ENCODE measurements at regions not wholly inside any gene's neighbourhood (a gene's known extent, or its start where the extent isn't known, plus 50 kb on each side); places are given as distances from the start of the nearest gene placed in this dataset.
"Not testable (repeated sequence)": the region's sequence is repeated elsewhere in the genome, so short reads cannot be mapped to it uniquely, and the experiment has no call there.

DNA sequence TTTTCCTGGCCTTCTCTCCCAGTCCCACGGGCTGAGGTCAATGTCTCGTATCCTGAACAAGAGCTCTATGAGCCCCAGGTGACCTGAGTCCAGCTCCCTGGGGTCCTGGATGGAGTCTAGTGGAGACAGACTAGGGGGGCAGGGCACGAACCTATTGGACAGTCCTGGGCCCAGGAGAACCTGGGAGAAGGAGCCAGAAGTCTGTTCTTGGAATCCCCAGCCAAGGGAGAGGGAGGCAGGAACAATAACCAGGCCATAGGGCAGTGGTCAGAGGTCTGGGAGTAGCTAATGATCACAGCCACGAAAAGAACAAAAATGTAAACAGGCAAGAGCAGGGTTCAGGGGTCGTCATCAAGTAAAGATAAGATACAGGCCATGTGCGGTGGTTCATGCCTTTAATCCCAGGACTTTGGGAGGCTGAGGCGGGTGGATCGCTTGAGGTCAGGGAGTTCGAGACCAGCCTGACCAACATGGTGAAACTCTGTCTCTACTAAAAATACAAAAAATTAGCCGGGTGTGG lies 60.8 kb downstream of the COPRS start:
- DNase-seq (ENCODE audit: low spot score): no peak

DNA sequence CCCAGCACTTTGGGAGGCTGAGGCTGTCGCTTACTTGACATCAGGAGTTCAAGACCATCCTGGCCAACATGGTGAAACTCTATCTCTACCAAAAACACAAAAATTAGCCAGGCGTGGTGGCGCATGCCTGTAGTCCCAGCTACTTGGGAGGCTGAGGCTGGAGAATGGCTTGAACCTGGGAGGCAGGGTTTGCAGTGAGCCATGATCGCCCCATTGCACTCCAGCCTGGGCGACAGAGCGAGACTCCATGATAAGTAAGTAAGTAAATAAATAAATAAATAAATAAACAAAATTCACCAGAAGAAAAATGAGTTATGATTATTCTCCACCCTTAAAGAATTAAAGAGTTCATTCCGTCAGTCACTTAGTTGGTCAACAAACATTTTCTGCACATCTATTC lies 63.1 kb downstream of the COPRS start:
- not testable (repeated sequence) for DNase-seq (ENCODE audit: low spot score)

DNA sequence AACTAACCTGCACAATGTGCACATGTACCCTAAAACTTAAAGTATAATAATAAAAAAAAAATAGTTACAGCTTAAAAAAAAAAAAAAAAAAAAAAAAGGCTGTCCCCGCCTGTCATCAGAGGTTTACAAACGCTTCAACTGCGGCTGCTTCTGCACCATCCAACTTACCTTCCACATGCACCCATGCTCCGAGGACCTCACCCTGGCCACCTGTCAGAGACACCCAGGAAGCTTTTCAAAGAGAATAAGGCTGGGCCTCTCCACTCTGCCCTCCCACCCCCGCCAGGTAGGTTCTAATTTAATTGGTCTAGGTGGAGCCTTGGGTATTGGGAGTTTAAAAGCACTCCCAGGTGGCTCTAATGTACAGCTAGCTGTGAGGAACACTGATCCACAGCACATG lies 64.9 kb downstream of the COPRS start:
- no peak for DNase-seq (ENCODE audit: low spot score)

DNA sequence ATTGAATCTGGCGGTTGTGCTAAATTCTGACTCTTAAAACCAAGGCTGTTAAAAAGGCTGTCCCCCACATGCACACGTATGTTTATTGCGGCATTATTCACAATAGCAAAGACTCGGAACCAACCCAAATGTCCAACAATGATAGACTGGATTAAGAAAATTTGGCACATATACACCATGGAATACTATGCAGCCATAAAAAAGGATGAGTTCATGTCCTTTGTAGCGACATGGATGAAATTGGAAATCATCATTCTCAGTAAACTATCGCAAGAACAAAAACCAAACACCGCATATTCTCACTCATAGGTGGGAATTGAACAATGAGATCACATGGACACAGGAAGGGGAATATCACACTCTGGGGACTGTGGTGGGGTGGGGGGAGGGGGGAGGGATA lies 65.4 kb downstream of the COPRS start:
- not testable (repeated sequence) for DNase-seq (ENCODE audit: low spot score)

DNA sequence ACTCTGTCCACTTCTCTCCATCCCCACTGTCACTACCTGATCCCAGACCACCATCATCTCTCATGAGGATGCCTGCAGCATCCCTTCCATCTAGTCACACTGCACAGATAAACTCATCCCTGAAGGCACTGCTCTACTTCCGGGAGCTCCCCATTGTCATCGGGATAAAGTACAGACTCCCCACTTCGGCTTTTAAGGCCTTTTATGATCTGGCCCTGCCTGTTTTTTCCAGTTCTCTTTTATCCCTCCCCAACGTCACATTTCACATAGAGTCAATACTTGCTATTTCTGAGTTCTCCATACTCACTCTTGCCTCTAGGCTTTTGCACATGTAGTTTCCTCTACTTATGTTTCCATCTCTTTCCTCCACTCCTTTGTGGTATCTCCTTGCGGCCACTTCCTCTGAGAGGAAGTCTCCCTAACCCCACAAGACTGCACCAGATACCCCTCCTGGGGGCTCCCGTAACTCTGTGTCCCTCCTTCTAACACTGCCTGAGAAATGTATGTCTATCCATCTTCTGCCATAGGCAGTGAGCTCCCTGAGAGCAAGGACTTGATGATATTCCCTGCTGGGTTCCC lies 66.9 kb downstream of the COPRS start:
- no peak for DNase-seq (ENCODE audit: low spot score)

DNA sequence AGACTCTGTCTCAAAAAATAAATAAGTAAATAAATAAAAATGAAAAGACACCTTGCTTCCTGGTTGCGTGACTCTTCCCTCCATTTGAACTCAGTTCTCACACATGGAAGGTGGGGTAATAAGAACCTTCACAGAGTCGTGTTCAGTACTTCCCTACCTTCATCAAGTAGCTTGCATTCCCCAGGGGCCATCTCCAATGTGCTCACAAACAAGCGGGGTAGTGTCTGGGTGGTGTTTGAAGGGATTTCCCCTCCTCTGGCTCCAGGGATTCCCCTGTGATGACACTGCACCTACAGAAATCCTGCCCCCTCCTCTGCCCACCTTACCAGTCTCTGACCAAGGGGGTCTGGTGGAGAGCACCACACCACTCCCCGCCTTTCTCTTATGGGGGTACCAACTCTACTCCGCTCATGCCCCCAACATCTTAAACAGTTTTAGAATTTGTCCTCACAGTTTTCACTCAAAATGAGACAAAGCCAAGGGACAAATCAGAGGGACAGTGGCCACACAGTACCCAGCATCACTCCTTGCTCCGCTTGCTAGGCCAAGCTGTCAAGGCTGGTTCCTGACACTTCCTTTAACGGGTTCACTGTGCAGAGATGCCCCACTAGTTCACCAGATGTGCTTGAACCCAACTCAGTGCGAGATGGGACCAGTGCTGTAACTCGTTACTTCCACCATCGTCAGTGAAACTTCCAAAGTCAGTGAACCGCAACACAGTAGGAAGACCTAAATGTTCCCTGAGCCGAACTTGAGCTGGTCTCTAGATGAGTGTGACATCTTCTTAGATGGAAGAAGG lies 69.1 kb downstream of the COPRS start:
- no peak for DNase-seq (ENCODE audit: low spot score)

DNA sequence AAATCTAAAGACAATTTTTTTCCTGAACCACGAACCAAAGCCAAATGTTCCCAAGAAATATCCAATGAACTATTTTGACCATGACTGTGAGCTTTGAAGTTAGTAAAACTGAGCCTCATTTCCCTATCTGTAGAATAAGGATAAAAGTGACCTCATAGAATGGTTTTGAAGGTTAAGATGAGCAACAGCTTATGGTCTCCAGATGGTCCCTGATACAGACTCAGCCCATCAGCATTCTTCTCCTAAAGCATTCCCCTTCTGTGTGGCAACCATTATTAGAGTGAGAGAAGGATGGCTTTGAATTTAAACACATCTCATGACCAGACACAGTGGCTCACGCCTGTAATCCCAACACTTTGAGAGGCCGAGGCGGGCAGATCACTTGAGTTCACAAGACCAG lies 70.1 kb downstream of the COPRS start:
- DNase-seq (ENCODE audit: low spot score): no peak

DNA sequence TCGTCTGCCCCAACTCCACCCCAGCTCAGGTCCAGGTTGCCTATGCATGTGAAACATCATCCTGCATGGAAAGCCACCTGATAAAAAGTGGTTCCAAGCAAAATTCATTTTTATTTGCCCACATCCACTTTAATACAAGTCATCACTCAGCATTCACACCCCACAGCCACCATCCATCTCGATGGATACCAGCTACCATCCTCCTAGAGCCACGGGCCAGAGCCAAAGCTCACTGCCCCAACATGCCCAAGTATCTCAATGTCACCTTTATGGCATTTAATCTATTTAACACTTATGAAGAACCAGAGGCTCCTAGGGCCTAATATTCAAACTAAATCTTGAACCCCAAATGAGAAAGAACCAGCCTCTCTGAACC lies 70.5 kb downstream of the COPRS start:
- DNase-seq (ENCODE audit: low spot score): no peak

DNA sequence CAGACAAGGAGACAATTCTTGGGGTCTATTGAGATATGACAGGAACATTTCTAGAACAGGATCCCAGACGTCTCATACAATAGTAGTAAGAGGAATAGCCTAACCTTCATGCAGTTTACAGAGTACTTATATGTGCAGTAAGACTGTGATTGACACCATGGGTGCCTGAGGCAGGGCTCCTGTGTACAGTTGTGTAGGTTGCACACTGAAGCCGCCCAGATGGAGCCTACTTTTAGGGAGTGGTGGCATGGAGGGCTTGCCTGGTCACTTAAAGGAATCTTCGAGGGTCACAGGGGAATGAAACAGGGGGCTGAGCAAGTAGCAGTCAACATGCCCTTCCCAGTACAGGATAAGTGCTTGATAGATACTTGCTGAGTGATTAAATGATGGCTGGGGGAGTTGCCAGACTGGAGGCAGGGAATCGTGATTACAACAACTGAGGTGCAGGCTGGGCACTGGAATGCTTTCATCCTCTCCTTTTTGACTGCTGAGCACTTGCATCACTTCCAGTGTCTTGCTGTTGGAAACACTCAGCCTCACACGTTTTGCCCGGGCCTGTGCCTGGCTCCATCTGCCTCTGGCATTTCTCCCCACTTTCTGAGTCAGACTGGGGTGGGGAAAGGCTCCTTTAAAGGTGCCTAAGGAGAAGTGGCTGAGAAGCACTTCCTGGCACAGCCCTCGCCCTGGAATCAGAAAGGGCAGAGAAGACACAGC lies 71.0 kb downstream of the COPRS start:
- DNase-seq (ENCODE audit: low spot score): peak; percentile 62

DNA sequence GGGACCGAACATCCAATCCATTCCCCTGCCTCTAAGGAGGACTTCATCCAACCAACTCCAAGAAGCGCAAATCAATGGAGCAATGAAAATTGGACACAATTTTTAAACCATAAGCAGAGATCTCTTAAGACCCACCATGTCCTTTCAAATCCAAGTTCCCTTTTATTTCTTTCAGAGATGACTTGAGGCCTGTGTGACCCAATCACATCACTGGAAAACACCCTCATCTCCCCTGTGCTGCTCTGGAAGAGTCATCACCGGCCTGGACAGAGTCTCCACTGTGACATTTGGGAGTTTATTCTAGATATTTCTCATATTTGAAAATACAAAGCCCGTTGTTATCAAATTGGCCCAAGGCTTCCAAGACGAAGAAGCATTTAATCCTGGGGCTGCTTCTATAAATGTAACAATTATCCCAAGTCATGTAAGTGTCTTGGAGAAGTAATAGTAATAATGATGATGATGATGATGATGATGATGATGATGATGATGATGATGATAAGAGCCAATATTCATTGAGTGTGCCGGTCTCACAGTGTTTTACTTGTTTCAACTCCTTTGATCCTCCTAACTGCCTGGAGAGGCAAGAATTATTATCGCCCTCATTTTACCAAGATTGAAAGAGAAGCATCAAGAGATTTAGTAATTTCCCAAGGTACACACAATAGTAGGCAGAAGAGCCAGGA lies 72.1 kb downstream of the COPRS start:
- no peak for DNase-seq (ENCODE audit: low spot score)

DNA sequence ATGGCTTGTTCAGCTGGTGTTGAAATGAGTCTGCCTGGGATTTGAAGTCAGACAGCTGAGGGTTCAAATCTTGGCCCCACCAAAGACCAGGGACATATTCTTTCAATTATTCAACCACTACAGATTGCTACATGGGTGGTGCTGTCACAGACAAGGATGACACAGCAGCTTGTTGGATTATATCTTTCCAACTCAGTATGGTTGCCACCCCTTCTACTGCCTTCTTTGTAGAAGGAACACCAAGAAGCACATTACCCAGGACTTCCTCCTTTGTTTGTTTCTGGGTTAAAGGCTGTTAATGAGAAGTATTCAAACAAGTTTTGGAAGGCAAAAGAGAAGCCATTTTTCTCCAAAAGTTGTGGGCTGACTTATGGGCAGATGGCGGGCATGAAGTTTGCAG lies 78.6 kb downstream of the COPRS start:
- no peak for DNase-seq (ENCODE audit: low spot score)

DNA sequence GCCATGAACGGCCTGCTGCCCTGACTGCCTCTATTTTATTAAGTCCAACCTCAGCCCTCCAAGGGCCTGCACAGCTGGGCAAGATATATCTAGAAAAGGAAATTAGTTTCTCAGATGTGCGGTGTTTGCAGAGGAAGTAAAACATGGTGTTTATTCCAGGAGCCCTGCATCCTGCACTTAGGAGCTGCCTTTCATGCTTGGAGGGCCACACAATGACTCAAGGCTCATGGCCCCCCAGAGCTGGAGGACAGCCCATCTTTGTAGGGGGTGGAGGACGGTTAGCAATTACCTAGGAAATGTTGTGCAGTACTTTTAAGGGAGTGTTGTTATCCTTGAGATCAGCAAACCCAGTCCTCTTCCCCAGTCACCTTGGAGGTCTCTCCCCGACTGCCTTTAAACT lies 80.5 kb downstream of the COPRS start:
- no peak for DNase-seq (ENCODE audit: low spot score)

DNA sequence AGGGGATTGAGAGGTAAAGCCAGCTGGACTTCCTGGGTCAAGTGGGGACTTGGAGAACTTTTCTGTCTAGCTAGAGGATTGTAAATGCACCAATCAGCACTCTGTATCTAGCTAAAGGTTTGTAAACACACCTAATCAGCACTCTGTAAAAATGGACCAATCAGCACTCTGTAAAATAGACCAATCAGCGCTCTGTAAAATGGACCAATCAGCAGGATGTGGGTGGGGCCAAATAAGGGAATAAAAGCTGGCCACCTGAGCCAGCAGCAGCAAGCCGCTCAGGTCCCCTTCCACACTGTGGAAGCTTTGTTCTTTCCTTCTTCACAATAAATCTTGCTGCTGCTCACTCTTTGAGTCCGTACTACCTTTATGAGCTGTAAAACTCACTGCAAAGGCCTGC lies 87.7 kb downstream of the COPRS start:
- DNase-seq (ENCODE audit: low spot score): not testable (repeated sequence)

DNA sequence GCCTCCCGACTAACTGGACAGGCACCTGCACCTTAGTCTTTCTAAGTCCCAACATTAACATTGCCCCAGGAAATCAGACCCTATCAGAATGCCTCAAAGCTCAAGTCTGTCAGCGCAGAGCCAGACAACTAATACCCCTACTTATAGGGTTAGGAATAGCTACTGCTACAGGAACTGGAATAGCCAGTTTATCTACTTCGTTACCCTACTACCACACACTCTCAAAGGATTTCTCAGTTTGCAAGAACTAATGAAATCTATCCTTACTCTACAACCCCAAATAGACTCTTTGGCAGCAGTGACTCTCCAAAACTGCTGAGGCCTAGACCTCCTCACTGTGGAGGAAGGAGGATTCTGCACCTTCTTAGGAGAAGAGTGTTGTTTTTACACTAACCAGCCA lies 88.5 kb downstream of the COPRS start:
- DNase-seq (ENCODE audit: low spot score): not testable (repeated sequence)

DNA sequence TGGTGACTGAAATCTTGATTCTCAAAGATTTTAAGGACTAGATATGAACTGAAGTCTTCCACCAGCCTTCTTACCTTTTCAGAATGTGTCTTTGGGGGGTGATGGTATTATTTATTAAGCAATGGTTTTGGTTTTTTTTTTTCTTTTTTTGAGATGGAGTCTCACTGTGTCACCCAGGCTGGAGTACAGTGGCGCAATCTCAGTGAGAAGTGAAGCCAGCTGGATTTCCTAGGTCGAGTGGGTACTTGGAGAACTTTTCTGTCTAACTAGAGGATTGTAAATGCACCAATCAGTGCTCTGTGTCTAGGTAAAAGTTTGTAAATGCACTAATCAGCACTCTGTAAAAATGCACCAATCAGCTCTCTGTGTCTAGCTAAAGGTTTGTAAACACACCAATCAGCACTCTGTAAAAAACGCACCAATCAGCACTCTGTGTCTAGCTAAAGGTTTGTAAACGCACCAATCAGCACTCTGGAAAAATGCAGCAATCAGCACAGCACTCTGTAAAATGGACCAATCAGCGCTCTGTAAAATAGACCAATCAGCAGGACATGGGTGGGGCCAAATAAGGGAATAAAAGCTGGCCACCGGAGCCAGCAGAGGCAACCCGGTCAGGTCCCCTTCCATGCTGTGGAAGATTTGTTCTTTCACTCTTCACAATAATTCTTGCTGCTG lies 97.1 kb downstream of the COPRS start:
- not testable (repeated sequence) for DNase-seq (ENCODE audit: low spot score)

DNA sequence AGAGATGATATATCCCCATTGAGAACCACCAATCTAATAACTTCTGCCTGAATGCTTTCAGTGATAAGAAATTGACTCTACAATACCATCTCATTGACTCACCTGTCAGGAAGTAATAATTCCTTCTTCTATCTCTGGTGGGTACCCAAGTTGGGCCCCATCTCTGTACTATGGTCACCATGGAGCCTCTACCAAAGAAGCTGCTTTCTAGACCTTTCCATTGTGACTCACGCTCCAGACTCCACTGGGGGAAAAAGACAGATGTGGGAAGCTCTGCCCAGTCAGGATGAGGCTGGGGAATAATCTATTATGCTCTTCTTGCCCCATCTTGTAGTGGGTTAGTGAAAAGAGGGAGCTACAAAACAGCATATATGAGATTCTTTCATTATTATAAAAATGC lies 100.4 kb downstream of the COPRS start:
- DNase-seq (ENCODE audit: low spot score): no peak

DNA sequence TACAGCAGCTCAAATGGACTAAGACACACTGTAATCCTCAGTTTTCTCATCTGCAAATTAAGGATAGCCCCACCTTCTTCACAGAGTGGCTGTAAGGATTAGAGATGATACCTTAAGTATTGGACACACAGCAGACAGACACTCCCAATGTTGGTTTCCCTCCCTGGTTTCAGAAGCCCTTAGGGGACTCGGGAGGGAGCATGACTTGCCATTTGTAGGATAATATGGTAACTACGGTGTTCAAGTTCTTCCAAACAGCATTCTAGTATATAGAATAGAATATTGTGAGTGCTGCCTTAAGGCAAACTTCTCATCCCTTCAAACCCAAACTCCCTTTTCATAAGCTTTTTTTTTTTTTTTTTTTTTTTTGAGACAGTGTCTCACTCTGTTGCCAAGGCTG lies 101.9 kb downstream of the COPRS start:
- DNase-seq (ENCODE audit: low spot score): no peak

DNA sequence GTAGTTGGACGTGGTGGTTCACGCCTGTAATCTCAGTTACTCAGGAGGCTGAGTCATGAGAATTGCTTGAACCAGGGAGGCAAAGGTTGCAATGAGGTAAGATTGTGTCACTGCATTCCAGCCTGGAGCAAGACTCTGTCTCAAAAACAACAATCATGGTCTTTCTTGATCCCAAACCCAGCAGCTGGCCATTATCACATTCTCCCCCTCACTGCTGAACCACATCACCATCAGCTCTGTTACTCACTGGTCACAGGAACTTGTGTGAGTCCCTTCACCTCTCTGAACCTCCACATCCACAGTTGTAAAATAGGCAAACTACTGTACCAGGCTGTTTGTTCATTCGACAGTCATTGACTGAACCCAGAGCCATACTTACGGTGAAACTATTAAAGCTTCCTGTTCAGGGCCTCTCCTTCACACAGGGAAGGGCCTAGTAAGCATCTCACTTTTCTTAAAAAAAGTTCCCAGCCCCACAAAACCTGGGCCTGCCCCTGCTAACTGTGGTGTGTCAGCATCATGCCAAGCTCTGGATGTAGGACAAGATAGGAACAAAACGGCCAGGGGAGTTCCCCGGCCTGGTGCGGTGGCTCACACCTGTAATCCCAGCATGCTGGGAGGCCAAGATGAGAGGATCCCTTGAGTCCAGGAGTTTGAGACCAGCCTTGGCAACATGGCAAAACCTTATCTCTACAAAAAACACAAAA lies 104.7 kb downstream of the COPRS start:
- peak; percentile 44 for DNase-seq (ENCODE audit: low spot score)

DNA sequence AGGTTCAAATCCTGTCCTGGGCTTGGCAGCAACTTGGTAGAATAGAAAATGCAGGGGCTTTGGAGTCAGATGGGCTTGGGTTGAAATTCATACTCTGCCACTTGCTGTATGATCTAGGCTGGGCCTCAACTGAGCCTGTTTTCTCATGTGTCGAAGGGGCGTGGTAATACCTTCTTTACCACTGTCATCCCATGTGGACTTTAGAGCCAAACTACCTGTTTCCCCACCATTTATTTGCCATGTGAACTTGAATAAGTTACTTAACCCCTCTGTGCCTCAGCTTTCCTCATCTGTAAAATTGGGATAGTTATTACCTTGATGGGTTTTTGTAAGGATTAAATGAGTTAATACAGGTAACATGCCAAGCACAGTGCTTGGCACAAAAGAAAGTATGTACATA lies 106.0 kb downstream of the COPRS start:
- DNase-seq (ENCODE audit: low spot score): no peak

DNA sequence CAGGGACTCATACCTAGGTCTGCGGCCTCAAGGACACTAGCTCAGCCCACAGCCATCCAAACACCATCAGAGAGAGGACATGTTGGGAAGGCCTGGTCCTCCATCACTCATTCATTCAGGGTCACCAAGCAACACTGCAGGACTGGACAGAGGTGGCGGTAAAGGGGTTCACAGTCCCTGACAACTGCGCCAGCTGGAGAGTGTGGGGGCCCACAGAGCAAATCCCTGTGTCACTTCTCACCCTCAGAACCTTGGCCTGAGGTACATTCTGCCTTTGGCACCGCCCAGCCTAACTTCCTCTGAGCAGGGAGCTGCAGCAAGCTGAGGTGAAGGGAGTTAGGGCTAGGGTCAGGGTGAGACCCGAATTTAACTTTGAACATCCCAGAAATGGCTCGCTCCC lies 106.5 kb downstream of the COPRS start:
- DNase-seq (ENCODE audit: low spot score): no peak

DNA sequence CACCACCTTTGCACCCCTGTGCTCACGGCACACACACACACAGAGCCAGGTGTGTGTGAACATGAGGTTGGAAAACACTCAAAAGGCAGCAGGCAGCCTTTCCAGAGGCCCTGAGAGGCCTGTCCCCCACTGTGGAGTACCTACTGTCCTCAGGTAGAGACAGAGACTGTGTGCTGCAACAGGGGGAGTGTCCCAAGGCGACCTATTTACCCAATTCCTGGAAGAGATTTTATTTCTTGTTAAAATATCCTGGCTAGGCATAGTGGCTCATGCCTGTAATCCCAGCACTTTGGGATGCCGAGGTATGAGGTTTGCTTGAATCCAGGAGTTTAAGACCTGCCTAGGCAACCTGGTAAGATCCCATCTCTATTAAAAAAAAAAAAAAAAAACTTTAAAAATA lies 108.5 kb downstream of the COPRS start:
- no peak for DNase-seq (ENCODE audit: low spot score)
